ENCODE measurements at regions not wholly inside any gene's neighbourhood (a gene's known extent, or its start where the extent isn't known, plus 50 kb on each side); places are given as distances from the start of the nearest gene placed in this dataset.

- FAIRE-seq (no peak), DNase-seq (ENCODE audit: low spot score) (no peak)
These were observed 243.1 kb upstream of the ADARB2 start for GRCh38 chr10:1980459-1980858.

GRCh38 chr10:1978584-1978983, 241.3 kb upstream of the ADARB2 start:
- FAIRE-seq, result no peak
- no peak for DNase-seq (ENCODE audit: low spot score)

GRCh38 chr10:1977461-1977860, 240.1 kb upstream of the ADARB2 start:
- FAIRE-seq (no peak), DNase-seq (ENCODE audit: low spot score) (no peak)

- FAIRE-seq (no peak), DNase-seq (ENCODE audit: low spot score) (no peak)
These were observed 235.1 kb upstream of the ADARB2 start for GRCh38 chr10:1972406-1972805.

- FAIRE-seq (no peak), DNase-seq (ENCODE audit: low spot score) (no peak)
These were observed 231.1 kb upstream of the ADARB2 start for GRCh38 chr10:1968257-1969033.

- no peak for FAIRE-seq
- DNase-seq (ENCODE audit: low spot score), result no peak
These were observed 229.5 kb upstream of the ADARB2 start for GRCh38 chr10:1966712-1967376.

- DNase-seq (ENCODE audit: low spot score), result no peak
- no peak for FAIRE-seq
These were observed 227.2 kb upstream of the ADARB2 start for GRCh38 chr10:1964476-1964875.

- FAIRE-seq (no peak), DNase-seq (ENCODE audit: low spot score) (no peak)
These were observed 226.0 kb upstream of the ADARB2 start for GRCh38 chr10:1963341-1963740.

- DNase-seq (ENCODE audit: low spot score), result no peak
- FAIRE-seq, result no peak
These were observed 224.7 kb upstream of the ADARB2 start for GRCh38 chr10:1961989-1962388.

GRCh38 chr10:1960982-1961381, 223.7 kb upstream of the ADARB2 start:
- no peak for FAIRE-seq
- no peak for DNase-seq (ENCODE audit: low spot score)

- DNase-seq (ENCODE audit: low spot score) (no peak), FAIRE-seq (no peak)
These were observed 219.7 kb upstream of the ADARB2 start for GRCh38 chr10:1957057-1957456.

GRCh38 chr10:1954300-1954699, 217.0 kb upstream of the ADARB2 start:
- FAIRE-seq, result no peak

GRCh38 chr10:1952126-1953095, 215.1 kb upstream of the ADARB2 start:
- no peak for DNase-seq (ENCODE audit: low spot score)
- no peak for FAIRE-seq

More at GRCh38 chr10:1954300-1954699, 217.0 kb upstream of the ADARB2 start:
- no peak for DNase-seq (ENCODE audit: low spot score)

GRCh38 chr10:1950803-1951495, 213.6 kb upstream of the ADARB2 start:
- FAIRE-seq, result no peak
- DNase-seq (ENCODE audit: low spot score), result no peak

GRCh38 chr10:1947464-1948003, 210.2 kb upstream of the ADARB2 start:
- FAIRE-seq, result no peak
- DNase-seq (ENCODE audit: low spot score), result no peak

- FAIRE-seq (no peak), DNase-seq (ENCODE audit: low spot score) (no peak)
These were observed 207.2 kb upstream of the ADARB2 start for GRCh38 chr10:1944487-1944886.

GRCh38 chr10:1942478-1942877, 205.2 kb upstream of the ADARB2 start:
- no peak for DNase-seq (ENCODE audit: low spot score)
- no peak for FAIRE-seq

- no peak for DNase-seq (ENCODE audit: low spot score)
- FAIRE-seq, result no peak
These were observed 201.7 kb upstream of the ADARB2 start for GRCh38 chr10:1939016-1939415.

GRCh38 chr10:1938317-1938716, 201.0 kb upstream of the ADARB2 start:
- DNase-seq (ENCODE audit: low spot score), result no peak

GRCh38 chr10:1935912-1936311, 198.6 kb upstream of the ADARB2 start:
- no peak for DNase-seq (ENCODE audit: low spot score)
- no peak for FAIRE-seq

More at GRCh38 chr10:1938317-1938716, 201.0 kb upstream of the ADARB2 start:
- no peak for FAIRE-seq

GRCh38 chr10:1933215-1933614, 195.9 kb upstream of the ADARB2 start:
- no peak for FAIRE-seq
- DNase-seq (ENCODE audit: low spot score), result peak; percentile 1

All from urothelium cell line (cell line).